ENCODE measurements at regions not wholly inside any gene's neighbourhood (a gene's known extent, or its start where the extent isn't known, plus 50 kb on each side); places are given as distances from the start of the nearest gene placed in this dataset.

GRCh38 chr12:113649256-113649830, 177.7 kb upstream of the LHX5 start:
- no peak for DNase-seq

- no peak for DNase-seq
Observed at GRCh38 chr12:113647048-113647447, 175.4 kb upstream of the LHX5 start.

GRCh38 chr12:113645603-113646002, 173.9 kb upstream of the LHX5 start:
- DNase-seq = no peak

- no peak for DNase-seq
Observed at GRCh38 chr12:113645183-113645582, 173.5 kb upstream of the LHX5 start.

GRCh38 chr12:113643177-113643974, 171.7 kb upstream of the LHX5 start:
- DNase-seq = no peak

- DNase-seq = no peak
Observed at GRCh38 chr12:113642672-113643071, 171.0 kb upstream of the LHX5 start.

GRCh38 chr12:113642216-113642615, 170.5 kb upstream of the LHX5 start:
- DNase-seq = no peak

- no peak for DNase-seq
Observed at GRCh38 chr12:113641426-113642030, 169.9 kb upstream of the LHX5 start.

- DNase-seq = no peak
Observed at GRCh38 chr12:113640837-113641236, 169.2 kb upstream of the LHX5 start.

- no peak for DNase-seq
Observed at GRCh38 chr12:113639474-113639873, 167.8 kb upstream of the LHX5 start.

GRCh38 chr12:113638460-113638775, 166.7 kb upstream of the LHX5 start:
- no peak for DNase-seq

GRCh38 chr12:113634982-113635381, 163.3 kb upstream of the LHX5 start:
- no peak for DNase-seq

- DNase-seq = no peak
Observed at GRCh38 chr12:113634474-113634873, 162.8 kb upstream of the LHX5 start.

- no peak for DNase-seq
Observed at GRCh38 chr12:113633678-113634332, 162.1 kb upstream of the LHX5 start.

GRCh38 chr12:113630625-113631024, 159.0 kb upstream of the LHX5 start:
- no peak for DNase-seq

- no peak for DNase-seq
Observed at GRCh38 chr12:113625499-113625898, 153.8 kb upstream of the LHX5 start.

- no peak for DNase-seq
Observed at GRCh38 chr12:113622410-113622809, 150.7 kb upstream of the LHX5 start.

- no peak for DNase-seq
Observed at GRCh38 chr12:113620437-113620976, 148.8 kb upstream of the LHX5 start.

- DNase-seq = no peak
Observed at GRCh38 chr12:113619202-113619601, 147.5 kb upstream of the LHX5 start.

- DNase-seq = no peak
Observed at GRCh38 chr12:113613414-113613813, 141.7 kb upstream of the LHX5 start.

GRCh38 chr12:113612793-113613192, 141.1 kb upstream of the LHX5 start:
- DNase-seq = no peak

GRCh38 chr12:113612076-113612728, 140.5 kb upstream of the LHX5 start:
- no peak for DNase-seq

GRCh38 chr12:113611652-113612051, 140.0 kb upstream of the LHX5 start:
- DNase-seq = no peak
